Lower leg skin (tissue), 3 donors: ENCODE measurements at regions not wholly inside any gene's neighbourhood (a gene's known extent, or its start where the extent isn't known, plus 50 kb on each side); places are given as distances from the start of the nearest gene placed in this dataset.

Experiments used
- CTCF ChIP-seq, 3 donors: fragments of 450-650 bp; IDR thresholded peaks; one replicate each; pipeline ENCODE4 v1.5.1; 2016; ENCODE audit warnings: antibody characterized with exemption in 3 of 3, mild to moderate bottlenecking in 3 of 3, moderate library complexity in 2 of 3
- POLR2A ChIP-seq, 2 donors: fragments of 450-650 bp; IDR thresholded peaks; one replicate each; pipeline ENCODE4 v1.6.1; 2016 to 2017; ENCODE audit warnings: antibody characterized with exemption in 2 of 2, mild to moderate bottlenecking in 1 of 2, moderate library complexity in 1 of 2

GRCh38 chr3:101925564-101925963, 76.2 kb downstream of the NFKBIZ start:
- TF ChIP-seq CTCF (IDR thresholded peaks at IDR 0.05): no peak
- TF ChIP-seq POLR2A (IDR thresholded peaks at IDR 0.05): no peak
